ENCODE measurements at regions not wholly inside any gene's neighbourhood (a gene's known extent, or its start where the extent isn't known, plus 50 kb on each side); places are given as distances from the start of the nearest gene placed in this dataset.

DNA sequence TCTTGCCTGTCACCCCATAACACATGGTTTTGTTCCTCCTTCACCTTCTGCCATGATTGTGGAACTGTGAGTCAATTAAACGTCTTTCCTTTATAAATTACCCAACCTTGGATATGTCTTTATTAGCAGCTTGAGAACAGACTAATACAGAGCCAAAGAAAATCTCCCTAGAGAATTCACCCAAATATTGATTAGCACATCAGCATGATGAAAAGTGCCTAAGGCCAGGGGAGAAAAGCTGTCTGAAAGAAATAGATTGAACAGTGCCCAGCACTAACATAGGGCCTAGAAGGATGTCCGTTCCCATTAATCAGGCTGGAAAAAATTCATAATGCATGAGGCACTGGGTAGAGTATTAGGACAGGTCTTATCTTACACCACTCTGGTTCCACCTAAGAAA is 111.9 kb upstream of the CALN1 start:
- FAIRE-seq (no peak), DNase-seq (ENCODE audit: low spot score in 2 of 2) (no peak)

DNA sequence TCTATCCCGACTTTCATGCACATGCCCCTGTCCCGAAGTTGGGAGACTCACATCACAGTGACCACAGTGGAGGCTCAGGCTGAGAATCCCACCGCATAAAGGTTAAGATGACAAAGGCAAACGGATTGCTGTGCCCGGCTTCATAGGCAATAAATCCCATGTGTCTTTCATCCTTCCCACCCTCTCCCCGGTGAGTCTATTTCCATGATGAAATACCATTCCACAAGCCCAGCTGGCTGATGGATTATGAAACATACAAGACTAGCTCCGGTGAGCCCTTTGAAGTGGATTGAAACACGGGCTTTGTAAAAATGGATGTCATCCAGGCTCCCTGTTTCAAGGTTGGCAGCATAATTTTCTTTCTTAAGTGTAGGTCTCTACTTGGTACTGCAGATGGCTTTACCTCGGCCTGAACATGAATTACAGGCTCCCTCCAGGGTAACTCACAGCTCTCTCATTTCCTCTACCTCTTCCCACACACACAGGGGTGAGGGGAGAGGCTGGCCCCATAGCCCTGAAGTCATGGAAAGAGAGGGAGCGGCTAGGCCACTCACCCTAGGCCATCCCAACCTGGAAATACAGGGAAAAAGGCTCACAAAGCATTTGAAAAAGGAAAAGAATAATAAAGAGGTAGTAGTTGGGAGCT is 92.0 kb upstream of the CALN1 start:
- DNase-seq (ENCODE audit: low spot score in 2 of 2) (no peak), FAIRE-seq (no peak)

DNA sequence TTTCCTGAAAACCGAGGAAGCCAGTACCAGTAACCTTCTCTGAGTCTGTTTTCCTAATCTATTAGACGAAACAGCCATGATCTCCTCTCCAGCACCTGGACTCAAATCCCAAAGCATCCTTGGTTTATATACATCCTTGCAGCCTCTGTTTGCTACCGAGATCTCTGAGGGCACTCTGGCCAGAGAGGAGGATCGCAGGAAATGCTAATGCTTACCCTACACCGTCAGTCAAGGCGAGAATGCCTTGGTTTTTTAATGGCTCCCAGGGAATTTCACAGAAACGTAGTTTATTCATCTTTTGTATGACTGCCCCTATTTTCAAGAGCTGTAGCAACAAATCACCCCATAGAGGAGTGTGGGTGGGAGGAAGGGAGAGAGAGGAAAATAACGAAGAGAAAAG is 91.5 kb upstream of the CALN1 start:
- DNase-seq (ENCODE audit: low spot score in 2 of 2) (no peak), FAIRE-seq (no peak)

DNA sequence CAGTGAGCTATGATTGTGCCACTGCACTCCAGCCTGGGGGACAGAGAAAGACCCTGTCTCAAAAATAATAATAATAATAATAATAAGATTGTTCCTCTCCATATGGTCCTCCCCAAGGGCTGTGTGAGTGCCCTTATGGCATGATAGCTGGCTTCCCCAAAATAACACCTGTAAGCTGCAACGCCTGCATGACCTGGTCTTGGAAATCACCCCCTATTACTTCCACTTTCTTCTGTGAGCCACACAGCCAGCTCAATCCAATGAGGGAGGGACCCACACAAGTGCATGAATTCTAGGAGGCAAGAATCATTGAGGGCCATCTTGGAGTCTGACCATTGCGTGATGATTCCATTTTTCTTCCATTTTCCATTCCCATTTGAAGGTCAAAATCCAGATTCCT is 82.7 kb upstream of the CALN1 start:
- no peak for FAIRE-seq
- no peak for DNase-seq (ENCODE audit: low spot score in 2 of 2)

DNA sequence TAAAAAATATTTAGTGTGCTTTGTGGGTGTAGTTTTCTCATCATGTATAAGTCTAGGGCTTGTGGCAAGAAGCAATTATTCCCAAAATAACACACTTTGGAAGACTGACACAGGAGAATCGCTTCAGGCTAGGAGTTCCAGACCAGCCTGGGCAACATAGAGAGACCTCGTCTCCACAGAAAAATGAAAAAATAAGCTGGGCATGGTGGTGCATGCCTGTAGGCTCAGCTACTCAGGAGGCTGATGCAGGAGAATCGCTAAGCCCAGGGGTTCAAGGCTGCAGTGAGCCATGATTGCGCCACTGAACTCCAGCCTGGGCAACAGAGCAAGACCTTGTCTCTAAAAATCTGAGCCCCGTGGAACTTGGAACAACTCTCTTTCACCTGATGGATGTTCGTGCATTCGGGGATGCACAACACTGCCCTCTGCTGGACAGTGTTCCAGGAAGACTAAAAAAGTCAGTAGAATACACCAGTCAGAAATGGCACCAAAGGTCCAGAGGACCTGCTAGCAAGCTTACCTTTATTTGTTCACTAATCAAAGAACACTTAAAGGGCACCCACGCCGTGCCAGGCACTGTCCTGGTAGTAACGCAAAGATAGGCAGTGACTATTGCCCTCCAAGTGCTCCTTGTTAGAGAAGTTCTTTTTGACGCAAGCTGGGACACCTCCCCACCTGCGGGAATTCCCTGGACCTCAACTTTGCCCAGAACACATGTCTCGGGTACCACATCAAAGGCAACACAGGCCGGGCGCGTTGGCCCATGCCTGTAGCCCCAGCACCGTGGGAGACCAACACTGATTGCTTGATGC is 81.9 kb upstream of the CALN1 start:
- no peak for FAIRE-seq

DNA sequence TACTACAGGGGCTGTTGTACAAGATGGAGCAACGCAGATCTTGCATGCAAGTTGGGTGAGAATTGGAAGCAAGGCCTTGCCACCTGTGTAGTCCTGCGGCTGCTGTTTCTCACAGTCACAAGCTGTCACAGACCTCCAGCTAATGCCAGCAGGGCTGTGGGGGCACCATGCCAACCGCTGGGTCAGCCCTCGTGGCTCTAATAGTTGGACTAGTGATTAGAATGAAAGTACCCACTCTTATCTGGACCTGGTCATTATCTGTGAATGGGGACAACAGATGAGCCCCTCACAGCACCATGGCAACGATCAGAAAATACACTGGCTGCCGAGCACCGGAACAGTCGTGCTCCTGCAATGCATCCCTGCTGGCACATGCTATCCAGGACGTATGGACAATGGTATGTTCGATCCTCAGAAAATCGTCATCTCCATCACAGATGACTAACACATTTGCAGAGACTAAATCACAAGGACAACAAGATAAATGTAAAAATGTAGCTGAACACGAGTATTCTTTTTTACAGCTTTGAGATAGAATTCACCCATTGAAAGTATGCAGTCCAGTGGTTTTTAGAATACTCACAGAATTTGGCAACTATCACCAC is 80.4 kb upstream of the CALN1 start:
- DNase-seq (ENCODE audit: low spot score in 2 of 2) (no peak), FAIRE-seq (no peak)

More for the DNA sequence above, 81.9 kb upstream of the CALN1 start:
- DNase-seq (ENCODE audit: low spot score in 2 of 2) = peak; percentile 16 to 42

DNA sequence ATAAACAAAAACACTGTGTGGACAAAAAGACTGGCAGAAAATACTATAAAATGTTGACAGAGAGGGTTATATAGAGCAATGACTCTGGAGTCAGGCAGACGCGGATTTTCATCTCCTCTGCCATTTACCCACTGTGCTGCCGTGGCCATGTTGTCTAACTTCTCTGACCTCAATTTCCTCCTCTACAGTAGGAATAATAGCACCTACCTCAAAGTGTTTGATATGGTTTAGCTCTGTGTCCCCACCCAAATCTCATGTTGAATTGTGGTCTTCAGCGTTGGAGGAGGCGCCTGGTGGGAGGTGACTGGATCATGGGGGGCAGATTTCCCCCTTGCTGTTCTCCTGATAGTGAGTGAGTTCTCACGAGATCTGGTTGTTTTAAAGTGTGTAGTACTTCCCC is 78.2 kb upstream of the CALN1 start:
- DNase-seq (ENCODE audit: low spot score in 2 of 2) (no peak), FAIRE-seq (no peak)

DNA sequence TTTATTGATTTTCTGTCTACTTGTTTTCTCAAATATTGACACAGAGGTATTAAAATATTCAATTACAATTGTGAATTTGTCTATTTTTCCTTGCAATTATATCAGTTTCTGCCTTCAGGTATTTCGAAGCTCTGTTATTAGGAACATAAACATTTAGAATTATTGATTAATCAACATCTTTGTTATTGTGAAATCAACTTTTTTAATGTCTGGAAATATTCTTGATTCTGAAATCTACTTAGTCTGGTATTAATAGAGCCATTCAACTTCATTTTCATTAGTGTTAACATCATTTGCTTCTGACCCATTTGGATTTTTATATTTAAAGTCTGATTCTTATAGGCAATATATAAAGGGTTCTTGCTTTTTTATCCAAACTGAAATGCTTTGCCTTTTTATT is 69.8 kb upstream of the CALN1 start:
- FAIRE-seq = peak; percentile 37
- no peak for DNase-seq (ENCODE audit: low spot score in 2 of 2)

DNA sequence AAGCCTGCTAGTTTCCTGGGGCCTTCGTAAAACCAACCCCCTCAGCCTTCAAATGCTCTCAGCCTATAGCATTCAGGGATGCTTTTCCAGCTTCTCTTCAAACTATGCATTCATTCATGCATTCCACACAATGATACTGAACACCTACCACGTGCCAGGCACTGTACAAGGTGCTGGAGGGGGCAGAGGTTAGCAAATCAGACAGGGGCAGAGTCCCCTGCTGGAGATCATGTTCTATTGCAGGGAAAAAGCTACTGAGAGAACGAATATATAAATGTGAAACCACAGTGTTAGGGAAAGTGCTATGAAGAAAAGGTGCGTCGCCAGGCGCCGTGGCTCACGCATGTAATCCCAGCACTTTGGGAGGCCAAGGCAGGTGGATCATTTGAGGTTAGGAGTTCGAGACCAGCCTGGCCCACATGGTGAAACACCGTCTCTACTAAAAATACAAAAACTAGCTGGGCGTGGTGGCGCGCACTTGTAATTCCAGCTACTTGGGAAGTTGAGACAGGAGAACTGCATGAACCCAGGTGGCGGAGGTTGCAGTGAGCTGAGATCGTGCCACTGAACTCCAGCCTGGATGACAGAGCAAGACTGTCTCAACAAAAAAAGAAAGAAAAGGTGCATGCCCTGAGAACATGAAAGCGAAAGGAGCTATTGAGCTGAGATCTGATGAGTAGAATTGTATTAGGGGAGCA is 64.6 kb upstream of the CALN1 start:
- FAIRE-seq = no peak
- no peak for DNase-seq (ENCODE audit: low spot score in 2 of 2)

DNA sequence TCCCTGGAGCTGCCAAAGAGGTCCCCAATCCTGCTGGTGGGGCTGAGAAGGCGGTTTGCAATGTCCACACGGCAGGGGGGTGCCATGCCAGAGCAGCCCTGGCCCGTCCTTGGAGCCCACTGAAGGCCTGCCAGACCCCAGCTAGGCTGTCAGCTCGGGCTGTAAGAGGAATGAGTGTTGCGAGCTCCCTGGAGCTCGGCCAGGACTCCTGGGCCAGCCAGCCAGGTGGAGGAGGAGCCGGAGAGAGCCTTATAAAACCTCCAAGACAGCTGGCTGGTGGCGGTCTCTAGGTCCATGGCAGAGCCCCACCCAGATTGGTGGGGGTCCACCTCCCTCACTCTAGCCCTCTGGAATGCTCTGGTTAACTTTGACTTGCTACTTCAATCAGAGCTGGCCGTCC is 55.1 kb upstream of the CALN1 start:
- FAIRE-seq (no peak), DNase-seq (ENCODE audit: low spot score in 2 of 2) (no peak)

DNA sequence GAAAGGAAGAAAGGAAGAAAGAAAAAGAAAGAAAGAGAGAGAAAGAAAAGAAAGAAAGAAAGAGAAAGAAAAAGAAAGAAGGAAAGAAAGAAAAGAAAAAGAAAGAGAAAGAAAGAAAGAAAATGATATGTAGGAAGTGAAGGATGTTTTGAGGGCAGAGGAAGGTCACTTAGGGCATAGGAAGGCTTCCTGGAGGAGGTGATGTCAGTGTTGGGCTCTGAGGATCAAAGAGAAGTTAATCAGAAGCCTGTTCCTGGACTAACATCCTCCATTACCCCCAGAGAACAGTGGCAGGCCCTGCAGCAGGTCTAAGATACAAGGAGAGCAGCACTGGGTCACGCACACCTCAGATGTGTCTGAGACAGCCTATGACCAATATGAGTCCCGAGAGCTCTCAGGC is 54.7 kb upstream of the CALN1 start:
- no peak for DNase-seq (ENCODE audit: low spot score in 2 of 2)
- FAIRE-seq = no peak

DNA sequence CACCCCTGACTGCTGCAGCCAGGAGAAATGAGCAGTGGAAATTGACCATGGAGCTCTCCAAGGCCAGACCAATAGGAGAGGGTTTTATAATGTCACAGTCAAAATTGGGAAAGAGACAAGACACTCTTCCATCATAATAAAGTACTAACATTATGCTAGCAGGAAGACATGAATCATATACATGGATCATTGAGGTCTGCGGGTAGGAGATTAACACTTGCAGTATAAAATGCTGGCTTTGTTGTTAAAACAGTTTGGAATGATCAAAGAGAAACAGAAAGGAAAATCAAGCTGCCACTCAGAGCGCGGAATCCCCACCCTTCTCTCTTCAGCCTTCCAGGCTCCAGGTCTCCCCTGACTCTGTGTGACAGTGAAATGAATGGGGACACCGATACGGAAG is 53.4 kb upstream of the CALN1 start:
- FAIRE-seq (no peak), DNase-seq (ENCODE audit: low spot score in 2 of 2) (no peak)

DNA sequence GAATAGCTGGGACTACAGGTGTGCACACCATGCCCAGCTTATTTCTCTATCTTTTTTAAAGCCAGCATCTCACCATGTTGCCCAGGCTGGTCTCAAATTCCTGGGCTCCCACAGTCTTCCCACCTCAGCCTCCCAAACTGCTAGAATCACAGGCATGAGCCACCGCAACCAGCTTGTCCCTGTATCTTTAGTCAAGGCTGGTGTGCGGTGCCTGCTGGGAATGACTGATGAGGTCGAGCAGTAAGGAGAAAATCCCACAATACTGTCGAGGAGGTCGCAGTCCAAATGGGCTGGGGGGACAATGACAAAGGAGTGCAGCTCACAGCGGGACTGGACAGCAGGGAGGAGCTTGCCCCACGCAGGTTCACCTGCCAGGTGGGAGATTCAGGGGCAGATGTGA is 50.2 kb upstream of the CALN1 start:
- FAIRE-seq (no peak), DNase-seq (ENCODE audit: low spot score in 2 of 2) (no peak)
